HL-60 (cell line): ENCODE measurements at regions not wholly inside any gene's neighbourhood (a gene's known extent, or its start where the extent isn't known, plus 50 kb on each side); places are given as distances from the start of the nearest gene placed in this dataset.

Experiments
- DNase-seq, 2 experiments: peaks; one replicate each; pipeline ENCODE4 v3.0.0-alpha.2; 2010 to 2020; ENCODE audit warnings: low read depth in 1 of 2, low spot score in 1 of 2
- H3K27ac ChIP-seq: fragments of 250-450 bp; sonication (Bioruptor Pico); replicated peaks from 2 replicates; pipeline ENCODE4 v1.5.1; 2020; ENCODE audit warnings: mild to moderate bottlenecking, moderate library complexity
- H3K27me3 ChIP-seq: fragments of 250-450 bp; sonication (Bioruptor Pico); 2 replicates; pipeline ENCODE4 v1.5.1; 2021; ENCODE audit warnings: mild to moderate bottlenecking, moderate library complexity; ENCODE audit not compliant: insufficient read depth, poor library complexity, severe bottlenecking
- H3K4me3 ChIP-seq: replicated peaks from 2 replicates; pipeline ENCODE4 v1.5.1; 2011; ENCODE audit warnings: mild to moderate bottlenecking, control low read depth, low read length; ENCODE audit not compliant: insufficient read depth
- CTCF ChIP-seq: IDR thresholded peaks from one replicate; pipeline ENCODE4 v1.5.1; 2011; ENCODE audit warnings: low read length, control low read depth, inconsistent platforms; ENCODE audit not compliant: insufficient read depth
- GABPA ChIP-seq: IDR thresholded peaks from 2 replicates; pipeline ENCODE4 v1.6.1; 2012; ENCODE audit warnings: low read depth
- POLR2AphosphoS5 ChIP-seq: IDR thresholded peaks from 2 replicates; pipeline ENCODE4 v1.6.1; 2012; ENCODE audit warnings: low read depth
- REST ChIP-seq: IDR thresholded peaks from 2 replicates; pipeline ENCODE4 v1.6.1; 2012; ENCODE audit warnings: low read depth; ENCODE audit not compliant: insufficient replicate concordance
- SPI1 ChIP-seq: IDR thresholded peaks from 2 replicates; pipeline ENCODE4 v1.6.1; 2012; ENCODE audit warnings: low read depth, mild to moderate bottlenecking, borderline replicate concordance

GRCh38 chr21:19420565-19420964, 1017.0 kb upstream of the TMPRSS15 start:
- TF ChIP-seq REST (no peak), GABPA (no peak), SPI1 (no peak)
- Histone ChIP-seq H3K4me3 (no peak overlapping the region), H3K27ac (no peak overlapping the region), H3K27me3 (no peaks in the 10 kb centered on the region)
- no peak for DNase-seq

- H3K4me3 ChIP-seq = no peak overlapping the region
- DNase-seq = no peak
- no peak overlapping the region for H3K27ac ChIP-seq
- no peaks in the 10 kb centered on the region for H3K27me3 ChIP-seq
- no peak for TF ChIP-seq POLR2AphosphoS5
Measured at GRCh38 chr21:19433623-19434022, 1030.0 kb upstream of the TMPRSS15 start.

GRCh38 chr21:19440792-19441655, 1037.4 kb upstream of the TMPRSS15 start:
- DNase-seq = no peak
- no peak overlapping the region for H3K27ac ChIP-seq
- no peaks in the 10 kb centered on the region for H3K27me3 ChIP-seq
- TF ChIP-seq POLR2AphosphoS5 = no peak
- TF ChIP-seq REST = no peak
- TF ChIP-seq CTCF = no peak
- TF ChIP-seq SPI1 = no peak
- no peak overlapping the region for H3K4me3 ChIP-seq

- no peak overlapping the region for H3K27ac ChIP-seq
Measured at GRCh38 chr21:19458295-19458694, 1054.7 kb upstream of the TMPRSS15 start.

More at GRCh38 chr21:19458295-19458694, 1054.7 kb upstream of the TMPRSS15 start:
- TF ChIP-seq POLR2AphosphoS5 (no peak), GABPA (no peak), SPI1 (no peak), CTCF (no peak), REST (no peak)
- Histone ChIP-seq H3K4me3 (no peak overlapping the region), H3K27me3 (no peaks in the 10 kb centered on the region)
- no peak for DNase-seq
